VCaP (cell line): ENCODE measurements at regions not wholly inside any gene's neighbourhood (a gene's known extent, or its start where the extent isn't known, plus 50 kb on each side); places are given as distances from the start of the nearest gene placed in this dataset.

ENCODE experiments used
- H3K27ac ChIP-seq: fragments of 450-650 bp; 2 replicates; pipeline ENCODE4 v1.5.1; 2017
- CTCF ChIP-seq: fragments of 450-650 bp; conservative IDR thresholded peaks from 2 replicates; pipeline ENCODE4 v1.5.1; 2017; ENCODE audit warnings: mild to moderate bottlenecking, moderate library complexity

- H3K27ac ChIP-seq = no peak overlapping the region
- TF ChIP-seq CTCF = no peak
Observed at GRCh38 chr9:515665-516064, 301.0 kb downstream of the DOCK8 start.

- H3K27ac ChIP-seq = no peak overlapping the region
- TF ChIP-seq CTCF = no peak
Observed at GRCh38 chr9:517993-518392, 303.3 kb downstream of the DOCK8 start.

GRCh38 chr9:518540-518939 is 303.9 kb downstream of the DOCK8 start:
- no peak for TF ChIP-seq CTCF
- H3K27ac ChIP-seq = no peak overlapping the region

GRCh38 chr9:519579-519978 is 304.9 kb downstream of the DOCK8 start:
- no peak for TF ChIP-seq CTCF
- H3K27ac ChIP-seq = no peak overlapping the region

GRCh38 chr9:520302-520701 is 305.6 kb downstream of the DOCK8 start:
- TF ChIP-seq CTCF = no peak
- H3K27ac ChIP-seq = no peak overlapping the region

- TF ChIP-seq CTCF = no peak
- no peak overlapping the region for H3K27ac ChIP-seq
Observed at GRCh38 chr9:522190-522589, 307.5 kb downstream of the DOCK8 start.

- H3K27ac ChIP-seq = no peak overlapping the region
- TF ChIP-seq CTCF = no peak
Observed at GRCh38 chr9:522658-523057, 308.0 kb downstream of the DOCK8 start.

GRCh38 chr9:523444-523843 is 308.8 kb downstream of the DOCK8 start:
- no peak overlapping the region for H3K27ac ChIP-seq
- TF ChIP-seq CTCF = no peak
